Adrenal gland (tissue), 5 donors: ENCODE measurements at regions not wholly inside any gene's neighbourhood (a gene's known extent, or its start where the extent isn't known, plus 50 kb on each side); places are given as distances from the start of the nearest gene placed in this dataset.

Source experiments
- CTCF ChIP-seq, 6 experiments: fragments of 450-650 bp in 4 of 6; fragments of 200-600 bp in 2 of 6; sonication (generic) in 1 of 6; IDR thresholded peaks; 1 replicate in 5 of 6; 2 replicates in 1 of 6; pipeline versions ENCODE4 v1.5.1 to v1.8.0; 2016 to 2021; ENCODE audit warnings: antibody characterized with exemption in 6 of 6, mild to moderate bottlenecking in 2 of 6, moderate library complexity in 1 of 6
- POLR2A ChIP-seq, 2 donors: fragments of 450-650 bp; IDR thresholded peaks; one replicate each; pipeline ENCODE4 v1.6.1; 2017; ENCODE audit warnings: antibody characterized with exemption in 2 of 2, mild to moderate bottlenecking in 2 of 2, moderate library complexity in 1 of 2
- donor health status: DM: no; HTN: no; CAD: no.

GRCh38 chr18:77981874-77982273, 732.2 kb downstream of the GALR1 start:
- TF ChIP-seq CTCF (IDR thresholded peaks at IDR 0.05) (no peak), POLR2A (IDR thresholded peaks at IDR 0.05) (no peak)
